ENCODE measurements at regions not wholly inside any gene's neighbourhood (a gene's known extent, or its start where the extent isn't known, plus 50 kb on each side); places are given as distances from the start of the nearest gene placed in this dataset.
"Not testable (repeated sequence)": the region's sequence is repeated elsewhere in the genome, so short reads cannot be mapped to it uniquely, and the experiment has no call there.

DNA sequence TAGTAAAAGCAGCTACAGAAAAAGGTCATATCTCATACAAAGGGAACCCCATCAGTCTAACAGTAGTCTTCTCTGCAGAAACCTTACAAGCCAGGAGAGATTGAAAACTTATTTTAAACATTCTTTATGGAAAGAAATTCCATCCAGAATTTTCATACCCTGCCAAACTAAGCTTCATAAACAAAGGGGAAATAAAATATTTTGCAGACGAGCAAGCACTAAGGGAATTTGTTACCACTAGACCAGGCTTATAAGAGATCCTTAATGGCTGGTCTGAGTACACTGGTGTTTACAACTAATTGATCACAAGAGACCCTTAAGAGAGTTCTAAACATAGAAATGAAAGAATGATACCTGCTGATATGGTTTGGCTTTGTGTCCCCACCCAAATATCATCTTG is 128.6 kb upstream of the TNFSF11 start (continued):
- TF ChIP-seq, protein P1, sequence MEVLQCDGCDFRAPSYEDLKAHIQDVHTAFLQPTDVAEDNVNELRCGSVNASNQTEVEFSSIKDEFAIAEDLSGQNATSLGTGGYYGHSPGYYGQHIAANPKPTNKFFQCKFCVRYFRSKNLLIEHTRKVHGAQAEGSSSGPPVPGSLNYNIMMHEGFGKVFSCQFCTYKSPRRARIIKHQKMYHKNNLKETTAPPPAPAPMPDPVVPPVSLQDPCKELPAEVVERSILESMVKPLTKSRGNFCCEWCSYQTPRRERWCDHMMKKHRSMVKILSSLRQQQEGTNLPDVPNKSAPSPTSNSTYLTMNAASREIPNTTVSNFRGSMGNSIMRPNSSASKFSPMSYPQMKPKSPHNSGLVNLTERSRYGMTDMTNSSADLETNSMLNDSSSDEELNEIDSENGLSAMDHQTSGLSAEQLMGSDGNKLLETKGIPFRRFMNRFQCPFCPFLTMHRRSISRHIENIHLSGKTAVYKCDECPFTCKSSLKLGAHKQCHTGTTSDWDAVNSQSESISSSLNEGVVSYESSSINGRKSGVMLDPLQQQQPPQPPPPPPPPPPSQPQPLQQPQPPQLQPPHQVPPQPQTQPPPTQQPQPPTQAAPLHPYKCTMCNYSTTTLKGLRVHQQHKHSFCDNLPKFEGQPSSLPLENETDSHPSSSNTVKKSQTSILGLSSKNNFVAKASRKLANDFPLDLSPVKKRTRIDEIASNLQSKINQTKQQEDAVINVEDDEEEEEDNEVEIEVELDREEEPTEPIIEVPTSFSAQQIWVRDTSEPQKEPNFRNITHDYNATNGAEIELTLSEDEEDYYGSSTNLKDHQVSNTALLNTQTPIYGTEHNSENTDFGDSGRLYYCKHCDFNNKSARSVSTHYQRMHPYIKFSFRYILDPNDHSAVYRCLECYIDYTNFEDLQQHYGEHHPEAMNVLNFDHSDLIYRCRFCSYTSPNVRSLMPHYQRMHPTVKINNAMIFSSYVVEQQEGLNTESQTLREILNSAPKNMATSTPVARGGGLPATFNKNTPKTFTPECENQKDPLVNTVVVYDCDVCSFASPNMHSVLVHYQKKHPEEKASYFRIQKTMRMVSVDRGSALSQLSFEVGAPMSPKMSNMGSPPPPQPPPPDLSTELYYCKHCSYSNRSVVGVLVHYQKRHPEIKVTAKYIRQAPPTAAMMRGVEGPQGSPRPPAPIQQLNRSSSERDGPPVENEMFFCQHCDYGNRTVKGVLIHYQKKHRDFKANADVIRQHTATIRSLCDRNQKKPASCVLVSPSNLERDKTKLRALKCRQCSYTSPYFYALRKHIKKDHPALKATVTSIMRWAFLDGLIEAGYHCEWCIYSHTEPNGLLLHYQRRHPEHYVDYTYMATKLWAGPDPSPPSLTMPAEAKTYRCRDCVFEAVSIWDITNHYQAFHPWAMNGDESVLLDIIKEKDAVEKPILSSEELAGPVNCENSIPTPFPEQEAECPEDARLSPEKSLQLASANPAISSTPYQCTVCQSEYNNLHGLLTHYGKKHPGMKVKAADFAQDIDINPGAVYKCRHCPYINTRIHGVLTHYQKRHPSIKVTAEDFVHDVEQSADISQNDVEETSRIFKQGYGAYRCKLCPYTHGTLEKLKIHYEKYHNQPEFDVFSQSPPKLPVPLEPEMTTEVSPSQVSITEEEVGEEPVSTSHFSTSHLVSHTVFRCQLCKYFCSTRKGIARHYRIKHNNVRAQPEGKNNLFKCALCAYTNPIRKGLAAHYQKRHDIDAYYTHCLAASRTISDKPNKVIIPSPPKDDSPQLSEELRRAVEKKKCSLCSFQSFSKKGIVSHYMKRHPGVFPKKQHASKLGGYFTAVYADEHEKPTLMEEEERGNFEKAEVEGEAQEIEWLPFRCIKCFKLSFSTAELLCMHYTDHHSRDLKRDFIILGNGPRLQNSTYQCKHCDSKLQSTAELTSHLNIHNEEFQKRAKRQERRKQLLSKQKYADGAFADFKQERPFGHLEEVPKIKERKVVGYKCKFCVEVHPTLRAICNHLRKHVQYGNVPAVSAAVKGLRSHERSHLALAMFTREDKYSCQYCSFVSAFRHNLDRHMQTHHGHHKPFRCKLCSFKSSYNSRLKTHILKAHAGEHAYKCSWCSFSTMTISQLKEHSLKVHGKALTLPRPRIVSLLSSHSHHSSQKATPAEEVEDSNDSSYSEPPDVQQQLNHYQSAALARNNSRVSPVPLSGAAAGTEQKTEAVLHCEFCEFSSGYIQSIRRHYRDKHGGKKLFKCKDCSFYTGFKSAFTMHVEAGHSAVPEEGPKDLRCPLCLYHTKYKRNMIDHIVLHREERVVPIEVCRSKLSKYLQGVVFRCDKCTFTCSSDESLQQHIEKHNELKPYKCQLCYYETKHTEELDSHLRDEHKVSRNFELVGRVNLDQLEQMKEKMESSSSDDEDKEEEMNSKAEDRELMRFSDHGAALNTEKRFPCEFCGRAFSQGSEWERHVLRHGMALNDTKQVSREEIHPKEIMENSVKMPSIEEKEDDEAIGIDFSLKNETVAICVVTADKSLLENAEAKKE (CRISPR knock-in tag; IDR thresholded peaks at IDR 0.05) = no peak
- TF ChIP-seq STAT1 (IDR thresholded peaks at IDR 0.05; ENCODE audit: unreplicated experiment) = no peak
- TF ChIP-seq, protein P2, sequence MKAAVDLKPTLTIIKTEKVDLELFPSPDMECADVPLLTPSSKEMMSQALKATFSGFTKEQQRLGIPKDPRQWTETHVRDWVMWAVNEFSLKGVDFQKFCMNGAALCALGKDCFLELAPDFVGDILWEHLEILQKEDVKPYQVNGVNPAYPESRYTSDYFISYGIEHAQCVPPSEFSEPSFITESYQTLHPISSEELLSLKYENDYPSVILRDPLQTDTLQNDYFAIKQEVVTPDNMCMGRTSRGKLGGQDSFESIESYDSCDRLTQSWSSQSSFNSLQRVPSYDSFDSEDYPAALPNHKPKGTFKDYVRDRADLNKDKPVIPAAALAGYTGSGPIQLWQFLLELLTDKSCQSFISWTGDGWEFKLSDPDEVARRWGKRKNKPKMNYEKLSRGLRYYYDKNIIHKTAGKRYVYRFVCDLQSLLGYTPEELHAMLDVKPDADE (IDR thresholded peaks at IDR 0.05) = no peak
- no peak for TF ChIP-seq JUNB (IDR thresholded peaks at IDR 0.05; ENCODE audit: unreplicated experiment)
- TF ChIP-seq EZH2 (IDR thresholded peaks at IDR 0.05; ENCODE audit: low read depth, unreplicated experiment) = no peak
- TF ChIP-seq, protein P3, sequence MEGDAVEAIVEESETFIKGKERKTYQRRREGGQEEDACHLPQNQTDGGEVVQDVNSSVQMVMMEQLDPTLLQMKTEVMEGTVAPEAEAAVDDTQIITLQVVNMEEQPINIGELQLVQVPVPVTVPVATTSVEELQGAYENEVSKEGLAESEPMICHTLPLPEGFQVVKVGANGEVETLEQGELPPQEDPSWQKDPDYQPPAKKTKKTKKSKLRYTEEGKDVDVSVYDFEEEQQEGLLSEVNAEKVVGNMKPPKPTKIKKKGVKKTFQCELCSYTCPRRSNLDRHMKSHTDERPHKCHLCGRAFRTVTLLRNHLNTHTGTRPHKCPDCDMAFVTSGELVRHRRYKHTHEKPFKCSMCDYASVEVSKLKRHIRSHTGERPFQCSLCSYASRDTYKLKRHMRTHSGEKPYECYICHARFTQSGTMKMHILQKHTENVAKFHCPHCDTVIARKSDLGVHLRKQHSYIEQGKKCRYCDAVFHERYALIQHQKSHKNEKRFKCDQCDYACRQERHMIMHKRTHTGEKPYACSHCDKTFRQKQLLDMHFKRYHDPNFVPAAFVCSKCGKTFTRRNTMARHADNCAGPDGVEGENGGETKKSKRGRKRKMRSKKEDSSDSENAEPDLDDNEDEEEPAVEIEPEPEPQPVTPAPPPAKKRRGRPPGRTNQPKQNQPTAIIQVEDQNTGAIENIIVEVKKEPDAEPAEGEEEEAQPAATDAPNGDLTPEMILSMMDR (conservative IDR thresholded peaks at IDR 0.05; ENCODE audit: low read depth in 2 of 2) = no peak

DNA sequence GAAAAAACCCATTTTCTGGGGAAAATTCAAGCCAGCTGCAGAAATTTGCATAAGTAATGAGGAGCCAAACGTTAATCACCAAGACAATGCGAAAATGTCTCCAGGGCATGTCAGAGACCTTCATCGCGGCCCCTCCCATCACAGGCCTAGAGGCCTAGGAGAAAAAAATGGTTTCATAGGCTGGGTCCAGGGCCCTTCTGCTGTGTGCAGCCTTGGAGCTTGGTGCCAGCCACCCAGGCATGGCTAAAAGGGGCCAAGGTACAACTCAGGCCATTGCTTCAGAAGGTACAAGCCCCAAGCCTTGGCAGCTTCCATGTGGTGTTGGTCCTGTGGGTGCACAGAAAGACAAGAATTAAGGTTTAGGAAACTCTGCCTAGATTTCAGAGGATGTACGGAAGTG is 127.4 kb upstream of the TNFSF11 start:
- not testable (repeated sequence) for H3K36me3 ChIP-seq (ENCODE audit: insufficient read depth); H3K4me1 Mint-ChIP-seq; H3K4me1 ChIP-seq (ENCODE audit: insufficient read depth); H3K4me3 ChIP-seq; DNase-seq (ENCODE audit: low spot score); H3K27ac ChIP-seq (ENCODE audit: low read depth); ATAC-seq; H3K4me3 Mint-ChIP-seq; H3K27me3 Mint-ChIP-seq (ENCODE audit: insufficient read depth, low read depth, poor library complexity); H3K27me3 ChIP-seq (ENCODE audit: insufficient read depth); H4K20me1 ChIP-seq (replicated peaks; ENCODE audit: insufficient read depth); H3K4me2 ChIP-seq; H2AFZ ChIP-seq; H3F3A ChIP-seq (replicated peaks; ENCODE audit: low read depth); H3K79me2 ChIP-seq (replicated peaks; ENCODE audit: insufficient read depth); H3K27ac Mint-ChIP-seq
- Mint-ChIP-seq H3K9me3 (peaks cover 50% of the 10 kb centered on the region), H3K36me3 (ENCODE audit: low read depth) (peaks cover 44% of the 10 kb centered on the region)
- H3K9me2 ChIP-seq (ENCODE audit: insufficient read depth) = peaks cover 33% of the 10 kb centered on the region
